DND-41 (cell line): ENCODE measurements at regions not wholly inside any gene's neighbourhood (a gene's known extent, or its start where the extent isn't known, plus 50 kb on each side); places are given as distances from the start of the nearest gene placed in this dataset.

Experiments used
- CTCF ChIP-seq: IDR thresholded peaks from 2 replicates; pipeline ENCODE4 v1.5.1; 2012; ENCODE audit warnings: borderline replicate concordance, low read length, moderate library complexity, mild to moderate bottlenecking; ENCODE audit not compliant: poor library complexity, severe bottlenecking; ENCODE audit errors: extremely low read depth
- EZH2 ChIP-seq: IDR thresholded peaks from 3 replicates; pipeline ENCODE4 v1.6.1; 2012; ENCODE audit warnings: borderline replicate concordance, low read depth, mild to moderate bottlenecking, moderate library complexity, low read length, inconsistent platforms; ENCODE audit not compliant: severe bottlenecking

GRCh38 chr22:25465949-25466348, 98.5 kb upstream of the GRK3 start:
- no peak for TF ChIP-seq EZH2
- no peak for TF ChIP-seq CTCF
